D721Med (cell line): ENCODE measurements at regions not wholly inside any gene's neighbourhood (a gene's known extent, or its start where the extent isn't known, plus 50 kb on each side); places are given as distances from the start of the nearest gene placed in this dataset.
A peak's percentile ranks its signal among the peaks of the same experiment; 100 is the strongest.

Experiments
- DNase-seq: peaks from one replicate; pipeline ENCODE4 v3.0.0; 2011; ENCODE audit warnings: low spot score; ENCODE audit not compliant: insufficient read length
- FAIRE-seq: peaks from 2 replicates; lab custom pipeline; 2011; peaks lifted over from hg19 to GRCh38; lab: Jason Lieb, UNC
- CTCF ChIP-seq: IDR thresholded peaks from 2 replicates; pipeline ENCODE4 v1.5.1; 2012; ENCODE audit warnings: mild to moderate bottlenecking, control low read depth; ENCODE audit not compliant: insufficient read depth; ENCODE audit errors: missing control alignments

- no peak for DNase-seq
- TF ChIP-seq CTCF, result no peak
- FAIRE-seq, result no peak
Measured at GRCh38 chr18:25563816-25564683, 212.1 kb upstream of the ZNF521 start.

DNA sequence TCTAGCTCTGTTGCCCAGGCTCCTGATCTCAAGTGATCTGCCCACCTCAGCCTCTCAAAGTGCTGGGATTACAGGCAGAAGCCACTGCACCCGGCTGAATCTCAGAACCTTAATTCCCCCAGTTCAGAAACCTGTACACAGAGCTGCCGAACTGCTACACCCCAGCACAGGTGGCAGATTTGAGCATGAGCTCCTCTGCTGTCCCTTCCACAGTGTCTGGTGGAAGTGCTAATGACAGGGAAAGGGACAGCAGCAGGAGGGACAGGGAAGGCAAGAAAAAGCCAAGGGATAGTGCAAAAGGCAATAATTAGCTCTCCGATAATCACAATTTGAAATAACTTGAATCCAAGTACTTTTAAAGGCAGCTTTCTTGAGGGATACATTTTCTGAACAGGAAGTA lies 211.4 kb upstream of the ZNF521 start:
- no peak for FAIRE-seq
- no peak for TF ChIP-seq CTCF
- DNase-seq, result no peak

- DNase-seq, result no peak
- TF ChIP-seq CTCF, result peak; percentile 9
- no peak for FAIRE-seq
Measured at GRCh38 chr18:25561918-25562317, 210.0 kb upstream of the ZNF521 start.

DNA sequence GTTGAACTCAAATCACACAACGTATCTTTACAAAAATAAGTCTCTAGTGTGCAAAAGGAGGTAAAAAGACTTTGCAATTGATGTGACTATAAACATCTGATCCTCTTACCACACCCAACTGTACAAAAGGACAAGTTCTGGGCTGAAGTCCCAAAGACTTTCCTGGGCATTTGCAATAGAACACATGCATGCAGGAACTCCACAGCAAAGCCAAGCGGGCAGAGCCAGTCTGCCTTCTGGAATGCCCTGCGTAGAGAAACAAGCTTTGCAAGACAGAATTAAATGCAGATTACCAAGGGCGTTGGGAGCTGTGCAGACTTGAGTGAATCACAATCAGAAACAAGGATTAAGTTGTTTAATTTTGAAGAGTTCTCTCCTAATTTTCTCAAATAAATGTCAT lies 208.4 kb upstream of the ZNF521 start:
- TF ChIP-seq CTCF, result no peak
- DNase-seq, result no peak
- no peak for FAIRE-seq

DNA sequence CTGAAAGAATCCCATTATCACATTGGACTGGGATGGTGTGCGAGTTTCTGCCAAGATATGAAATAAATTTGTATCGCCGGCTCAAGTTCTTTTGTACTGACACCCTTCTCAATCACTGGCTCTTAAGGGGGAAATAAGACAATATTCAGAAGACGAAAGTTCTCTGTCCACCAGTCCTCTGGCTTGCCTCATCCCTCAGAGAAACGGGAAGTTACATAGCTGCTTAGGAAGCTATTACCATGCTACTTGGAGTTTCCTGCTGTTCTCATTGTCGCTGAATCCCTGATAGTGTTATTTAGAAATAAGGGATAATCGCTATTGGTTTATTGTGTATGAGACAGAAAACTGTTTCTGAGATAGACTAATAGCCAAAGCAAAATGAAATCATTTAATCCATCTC lies 205.0 kb upstream of the ZNF521 start:
- no peak for TF ChIP-seq CTCF
- no peak for DNase-seq
- FAIRE-seq, result no peak

GRCh38 chr18:25553631-25554263 lies 201.8 kb upstream of the ZNF521 start:
- no peak for TF ChIP-seq CTCF
- DNase-seq (no peak), FAIRE-seq (no peak)

DNA sequence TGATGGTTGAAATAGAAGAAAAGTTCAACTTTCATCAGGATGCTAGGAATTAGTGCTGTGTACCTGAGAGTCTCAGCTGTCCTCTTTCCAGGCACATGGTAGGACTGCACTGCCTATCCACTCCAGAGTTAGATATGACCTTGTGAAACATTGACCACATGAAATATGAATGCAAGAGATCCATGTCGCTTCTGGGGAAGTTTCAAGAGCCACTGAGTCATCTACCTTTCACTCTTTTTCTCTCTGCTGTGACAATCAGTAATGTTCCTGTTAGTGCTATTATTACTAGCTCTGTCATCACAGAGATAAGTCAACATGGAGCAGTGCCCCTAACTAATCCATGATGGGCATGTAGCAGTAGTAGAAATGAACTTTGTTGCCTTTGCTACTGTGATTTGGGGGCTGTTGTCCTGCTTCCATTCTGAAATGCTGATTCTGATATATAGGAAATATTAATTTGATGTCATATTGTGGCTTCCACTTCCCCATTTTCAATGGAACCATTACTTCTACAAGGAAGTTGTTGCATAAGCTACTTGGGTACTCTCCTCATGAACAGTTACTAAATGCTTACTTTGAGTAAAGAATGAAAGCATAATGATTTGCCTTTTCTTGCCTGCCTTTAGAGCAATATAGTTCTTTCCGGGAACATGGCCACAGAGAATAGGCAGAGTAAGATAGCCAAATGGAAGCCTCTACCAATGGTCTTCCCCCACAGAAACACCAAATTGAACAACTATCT lies 192.8 kb upstream of the ZNF521 start:
- no peak for DNase-seq
- no peak for TF ChIP-seq CTCF

More for the DNA sequence above, 192.8 kb upstream of the ZNF521 start:
- no peak for FAIRE-seq
